Trophoblast cell (in vitro differentiated cells and primary cell): ENCODE measurements at regions not wholly inside any gene's neighbourhood (a gene's known extent, or its start where the extent isn't known, plus 50 kb on each side); places are given as distances from the start of the nearest gene placed in this dataset.

ENCODE experiments used
- DNase-seq, 2 donors: peaks; one replicate each; pipeline ENCODE4 v3.0.0-alpha.2; 2016
- H2AFZ ChIP-seq: 2 replicates; pipeline ENCODE4 v1.6.1; 2013; ENCODE audit warnings: low read length, moderate library complexity, mild to moderate bottlenecking; ENCODE audit not compliant: insufficient read depth, poor library complexity
- H2AK5ac ChIP-seq: 2 replicates; pipeline ENCODE4 v1.6.1; 2013; ENCODE audit warnings: mild to moderate bottlenecking, low read length
- H2BK120ac ChIP-seq: 2 replicates; pipeline ENCODE4 v1.6.1; 2013; ENCODE audit warnings: low read length, mild to moderate bottlenecking, moderate library complexity; ENCODE audit not compliant: insufficient read depth, poor library complexity
- H2BK12ac ChIP-seq: 2 replicates; pipeline ENCODE4 v1.6.1; 2013; ENCODE audit warnings: mild to moderate bottlenecking, low read length, moderate library complexity
- H2BK5ac ChIP-seq: 2 replicates; pipeline ENCODE4 v1.6.1; 2013; ENCODE audit warnings: low read length, low read depth, moderate library complexity, mild to moderate bottlenecking; ENCODE audit not compliant: poor library complexity
- H3K14ac ChIP-seq: 2 replicates; pipeline ENCODE4 v1.6.1; 2013; ENCODE audit warnings: mild to moderate bottlenecking, low read length
- H3K18ac ChIP-seq: 2 replicates; pipeline ENCODE4 v1.6.1; 2013; ENCODE audit warnings: mild to moderate bottlenecking, low read length
- H3K23ac ChIP-seq: 2 replicates; pipeline ENCODE4 v1.6.1; 2013; ENCODE audit warnings: low read length
- H3K27ac ChIP-seq: 2 replicates; pipeline ENCODE4 v1.5.1; 2013; ENCODE audit warnings: low read depth, mild to moderate bottlenecking, inconsistent platforms, low read length, moderate library complexity
- H3K27me3 ChIP-seq: 2 replicates; pipeline ENCODE4 v1.6.1; 2013; ENCODE audit warnings: inconsistent platforms, mild to moderate bottlenecking, low read length, moderate library complexity; ENCODE audit not compliant: insufficient read depth
- H3K36me3 ChIP-seq, 2 experiments: 1 replicate in 1 of 2; 2 replicates in 1 of 2; pipeline ENCODE4 v1.6.1; 2013; ENCODE audit warnings: low read length in 2 of 2, mild to moderate bottlenecking in 2 of 2, moderate library complexity in 1 of 2; ENCODE audit not compliant: insufficient read depth in 2 of 2, control insufficient read depth in 1 of 2
- H3K4ac ChIP-seq: 2 replicates; pipeline ENCODE4 v1.6.1; 2013; ENCODE audit warnings: low read depth, mild to moderate bottlenecking, low read length, moderate library complexity
- H3K4me1 ChIP-seq, 2 experiments: 1 replicate in 1 of 2; 2 replicates in 1 of 2; pipeline ENCODE4 v1.6.1; 2013; ENCODE audit warnings: low read length in 2 of 2, mild to moderate bottlenecking in 2 of 2, moderate library complexity in 1 of 2; ENCODE audit not compliant: insufficient read depth in 2 of 2, control insufficient read depth in 1 of 2
- H3K4me2 ChIP-seq: 2 replicates; pipeline ENCODE4 v1.6.1; 2013; ENCODE audit warnings: inconsistent platforms, mild to moderate bottlenecking, low read length, moderate library complexity
- H3K4me3 ChIP-seq: 2 replicates; pipeline ENCODE4 v1.5.1; 2013; ENCODE audit warnings: mild to moderate bottlenecking, low read depth, low read length, inconsistent platforms
- H3K79me1 ChIP-seq: one replicate; pipeline ENCODE4 v1.6.1; 2013; ENCODE audit warnings: low read length
- H3K79me2 ChIP-seq: 2 replicates; pipeline ENCODE4 v1.6.1; 2013; ENCODE audit warnings: low read length, mild to moderate bottlenecking; ENCODE audit not compliant: control insufficient read depth, insufficient read depth, poor library complexity
- H3K9ac ChIP-seq: 2 replicates; pipeline ENCODE4 v1.6.1; 2013; ENCODE audit warnings: mild to moderate bottlenecking, low read length
- H3K9me3 ChIP-seq: 2 replicates; pipeline ENCODE4 v1.6.1; 2013; ENCODE audit warnings: low read depth, mild to moderate bottlenecking, control low read depth, inconsistent platforms, low read length; ENCODE audit not compliant: insufficient read depth
- H4K12ac ChIP-seq: 2 replicates; pipeline ENCODE4 v1.6.1; 2013; ENCODE audit warnings: low read depth, mild to moderate bottlenecking, low read length, moderate library complexity
- H4K8ac ChIP-seq: 2 replicates; pipeline ENCODE4 v1.6.1; 2013; ENCODE audit warnings: low read depth, mild to moderate bottlenecking, low read length, moderate library complexity
- H4K91ac ChIP-seq: one replicate; pipeline ENCODE4 v1.6.1; 2013; ENCODE audit warnings: low read depth, mild to moderate bottlenecking, low read length, moderate library complexity
- WGBS: extraction: QIAGEN DNeasy Blood & Tissue Kit; methylation state at CpG from one replicate; pipeline ENCODE4 v1.1.7; 2013; ENCODE audit warnings: missing lambda C conversion rate; ENCODE audit not compliant: insufficient read length, insufficient coverage; ENCODE audit errors: extremely low coverage; 5-methylcytosine and 5-hydroxymethylcytosine counted together

DNA sequence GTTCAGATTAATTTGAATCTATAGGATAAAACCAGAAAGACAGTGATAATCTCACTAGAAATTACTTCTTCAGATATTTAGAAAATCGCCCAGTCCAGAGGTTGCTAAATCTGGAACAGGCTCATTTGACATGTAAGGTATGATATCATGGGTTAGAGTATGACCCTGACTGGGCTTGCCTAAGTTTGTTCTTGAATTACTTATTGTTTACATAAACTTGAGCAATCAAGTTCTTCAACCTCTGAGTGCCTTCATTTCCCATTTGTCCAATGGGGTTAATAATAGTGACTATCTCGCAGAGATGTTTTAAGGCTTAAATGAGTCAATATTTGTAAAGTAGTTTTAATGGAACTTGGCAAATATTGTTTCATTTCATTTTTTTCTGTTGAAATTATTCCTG, 1947.6 kb upstream of the IGFBP7 start:
- Histone ChIP-seq H3K4ac (no peak overlapping the region), H2BK5ac (no peak overlapping the region)

DNA sequence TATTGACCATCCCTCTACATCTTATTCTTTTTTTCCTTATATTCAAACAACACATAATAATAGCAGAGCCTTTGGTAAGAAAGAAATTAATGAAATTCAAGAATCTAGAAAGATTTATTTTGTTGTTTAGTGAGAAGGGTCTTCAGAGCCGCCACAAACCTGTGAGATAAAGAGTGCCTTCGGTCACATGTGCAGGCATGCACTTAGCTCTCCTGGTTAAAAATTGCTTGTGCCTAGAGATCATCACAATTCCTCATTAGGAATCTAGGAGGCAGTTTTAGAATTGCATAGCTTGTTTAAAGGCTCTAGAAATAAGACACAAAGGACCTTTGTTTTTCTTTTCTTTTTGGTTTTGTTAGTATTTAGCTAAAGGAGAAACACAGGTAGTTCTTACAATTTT, 1948.4 kb upstream of the IGFBP7 start:
- no peak overlapping the region for H3K4ac ChIP-seq
- no peak overlapping the region for H3K18ac ChIP-seq
- no CpG with 5 or more reads among the region's 2 CpGs for WGBS
- H3K9me3 ChIP-seq, result no peaks in the 10 kb centered on the region
- H3K4me3 ChIP-seq, result no peak overlapping the region
- no peak overlapping the region for H2AFZ ChIP-seq
- no peaks in the 10 kb centered on the region for H3K4me1 ChIP-seq
- H3K14ac ChIP-seq, result no peak overlapping the region
- H3K79me2 ChIP-seq, result no peaks in the 10 kb centered on the region
- H3K79me1 ChIP-seq, result no peaks in the 10 kb centered on the region
- no peak overlapping the region for H4K91ac ChIP-seq
- no peaks in the 10 kb centered on the region for H3K36me3 ChIP-seq
- no peak overlapping the region for H2BK120ac ChIP-seq
- no peak overlapping the region for H3K23ac ChIP-seq
- H4K12ac ChIP-seq, result no peak overlapping the region
- H3K27ac ChIP-seq, result no peak overlapping the region
- H3K27me3 ChIP-seq, result no peaks in the 10 kb centered on the region
- H3K4me2 ChIP-seq, result no peak overlapping the region
- no peak overlapping the region for H4K8ac ChIP-seq
- DNase-seq, result no peak
- no peak overlapping the region for H3K9ac ChIP-seq
- H2BK12ac ChIP-seq, result no peak overlapping the region
- no peak overlapping the region for H2BK5ac ChIP-seq
- H2AK5ac ChIP-seq, result no peak overlapping the region

More for the DNA sequence above, 1947.6 kb upstream of the IGFBP7 start:
- no peak for DNase-seq
- no peak overlapping the region for H3K4me3 ChIP-seq
- no peaks in the 10 kb centered on the region for H3K79me1 ChIP-seq
- no peaks in the 10 kb centered on the region for H3K4me1 ChIP-seq
- H4K91ac ChIP-seq, result no peak overlapping the region
- H3K9ac ChIP-seq, result no peak overlapping the region
- H3K27ac ChIP-seq, result no peak overlapping the region
- H2AFZ ChIP-seq, result no peak overlapping the region
- H3K14ac ChIP-seq, result no peak overlapping the region
- H3K18ac ChIP-seq, result no peak overlapping the region
- no peak overlapping the region for H3K4me2 ChIP-seq
- H4K8ac ChIP-seq, result no peak overlapping the region
- no peaks in the 10 kb centered on the region for H3K27me3 ChIP-seq
- H3K79me2 ChIP-seq, result no peaks in the 10 kb centered on the region
- WGBS, result no CpG with 5 or more reads among the region's 2 CpGs
- H2AK5ac ChIP-seq, result no peak overlapping the region
- H3K23ac ChIP-seq, result no peak overlapping the region
- H4K12ac ChIP-seq, result no peak overlapping the region
- H2BK12ac ChIP-seq, result no peak overlapping the region
- H2BK120ac ChIP-seq, result no peak overlapping the region
- H3K36me3 ChIP-seq, result no peaks in the 10 kb centered on the region
- H3K9me3 ChIP-seq, result no peaks in the 10 kb centered on the region

DNA sequence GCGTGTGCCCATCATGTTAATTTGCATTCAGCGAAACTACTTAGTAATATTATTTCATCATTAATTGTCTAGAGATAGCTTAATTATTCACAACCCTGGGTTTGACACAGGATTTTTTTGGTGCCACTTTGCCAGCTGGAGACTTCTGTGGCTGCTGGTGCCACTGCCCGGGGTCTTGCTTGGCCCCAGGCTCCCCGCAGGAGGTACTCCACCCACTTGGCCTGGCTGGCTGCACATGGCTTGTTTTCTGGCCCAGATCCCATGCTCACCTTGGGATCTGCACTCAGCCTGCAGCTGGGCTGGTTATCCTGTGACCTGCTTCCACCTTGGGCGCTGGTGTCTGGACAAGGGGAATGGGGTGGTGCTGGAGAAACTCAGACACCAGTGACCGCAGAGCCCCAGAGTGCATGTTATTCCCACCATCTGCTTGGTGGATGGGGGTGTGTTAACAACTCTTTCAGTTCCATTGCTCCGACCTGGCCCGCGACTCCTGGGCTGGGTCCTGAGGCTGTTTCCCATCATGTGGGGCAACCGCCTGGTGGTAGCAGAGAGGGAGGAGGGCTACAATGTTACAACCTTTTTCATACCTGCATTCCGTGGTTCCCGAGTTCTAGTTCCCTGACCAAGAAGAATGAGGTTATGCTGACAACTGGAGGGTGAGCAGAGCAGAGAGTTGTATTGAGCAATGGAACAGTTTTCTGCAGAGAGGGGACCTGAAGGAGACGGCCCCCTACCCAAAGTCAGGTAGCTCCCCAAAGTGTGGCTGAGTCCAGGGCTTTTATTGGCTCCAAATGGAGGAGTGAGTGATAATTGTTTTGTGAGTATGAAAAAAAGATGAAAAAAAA, 1950.0 kb upstream of the IGFBP7 start:
- no CpG with 5 or more reads among the region's 13 CpGs for WGBS
- Histone ChIP-seq H4K8ac (no peak overlapping the region), H2AK5ac (no peak overlapping the region), H3K27ac (no peak overlapping the region), H3K9me3 (no peaks in the 10 kb centered on the region), H3K4me1 (no peaks in the 10 kb centered on the region), H3K14ac (no peak overlapping the region), H3K79me1 (no peaks in the 10 kb centered on the region), H3K23ac (no peak overlapping the region), H2BK5ac (no peak overlapping the region), H2BK12ac (no peak overlapping the region), H3K27me3 (no peaks in the 10 kb centered on the region), H3K9ac (no peak overlapping the region), H2AFZ (no peak overlapping the region), H4K91ac (no peak overlapping the region), H2BK120ac (no peak overlapping the region), H3K36me3 (no peaks in the 10 kb centered on the region), H4K12ac (no peak overlapping the region), H3K4me2 (no peak overlapping the region), H3K4me3 (no peak overlapping the region), H3K18ac (no peak overlapping the region), H3K79me2 (no peaks in the 10 kb centered on the region), H3K4ac (no peak overlapping the region)
- DNase-seq, result no peak

DNA sequence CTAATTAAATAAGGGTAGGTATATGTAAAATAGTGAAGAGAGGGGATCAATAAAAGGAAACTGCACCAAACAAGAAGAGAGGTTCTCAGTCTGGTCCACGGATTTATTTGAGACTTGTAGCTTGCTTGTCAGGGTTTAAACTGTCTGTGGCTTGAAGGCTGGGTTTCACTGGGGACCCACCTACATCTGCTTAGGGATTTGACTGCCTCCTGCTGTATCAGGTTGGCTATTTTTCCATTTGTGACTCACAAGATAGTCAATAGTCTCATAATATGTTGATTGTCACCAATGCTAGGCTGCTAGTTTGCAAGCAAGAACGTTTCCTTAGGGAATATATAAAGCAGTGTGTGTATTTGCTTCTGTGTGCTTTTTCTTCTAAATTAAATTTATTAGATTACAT, 1950.7 kb upstream of the IGFBP7 start:
- no peak overlapping the region for H2AFZ ChIP-seq
- no peaks in the 10 kb centered on the region for H3K79me2 ChIP-seq
- DNase-seq, result no peak

More for the DNA sequence above, 1950.7 kb upstream of the IGFBP7 start:
- Histone ChIP-seq H3K36me3 (no peaks in the 10 kb centered on the region), H4K12ac (no peak overlapping the region), H3K23ac (no peak overlapping the region), H2AK5ac (no peak overlapping the region), H3K4me3 (no peak overlapping the region), H4K8ac (no peak overlapping the region), H3K4me2 (no peak overlapping the region), H3K9ac (no peak overlapping the region), H3K14ac (no peak overlapping the region), H3K27me3 (no peaks in the 10 kb centered on the region), H3K4ac (no peak overlapping the region), H3K18ac (no peak overlapping the region), H3K27ac (no peak overlapping the region), H3K79me1 (no peaks in the 10 kb centered on the region), H2BK5ac (no peak overlapping the region), H2BK12ac (no peak overlapping the region), H3K9me3 (no peaks in the 10 kb centered on the region), H2BK120ac (no peak overlapping the region), H3K4me1 (no peaks in the 10 kb centered on the region), H4K91ac (no peak overlapping the region)
- no CpG with 5 or more reads among the region's 2 CpGs for WGBS
